Psoas muscle (tissue), 7 donors: ENCODE measurements at regions not wholly inside any gene's neighbourhood (a gene's known extent, or its start where the extent isn't known, plus 50 kb on each side); places are given as distances from the start of the nearest gene placed in this dataset.

Experiments
- ATAC-seq, 4 donors: fragments of 200-7000 bp; cut with Tn5 transposase; one replicate each; pipeline ENCODE4 v1.9.1; 2020; ENCODE audit warnings: moderate library complexity in 3 of 4, mild to moderate bottlenecking in 2 of 4
- DNase-seq, 2 donors: peaks; one replicate each; pipeline ENCODE4 v3.0.0-alpha.2; 2020
- H3K27ac ChIP-seq: fragments of 200-600 bp; one replicate; pipeline ENCODE4 v1.8.0; 2022
- H3K27me3 ChIP-seq, 3 donors: fragments of 200-600 bp in 1 of 3; one replicate each; pipeline versions ENCODE4 v1.6.1 to v1.8.0; 2013 to 2022; ENCODE audit warnings: low read length in 2 of 3, mild to moderate bottlenecking in 2 of 3, moderate library complexity in 1 of 3; ENCODE audit not compliant: insufficient read depth in 3 of 3
- H3K36me3 ChIP-seq, 2 donors: fragments of 200-600 bp in 1 of 2; one replicate each; pipeline versions ENCODE4 v1.6.1 to v1.8.0; 2013 to 2022; ENCODE audit warnings: low read depth in 1 of 2, mild to moderate bottlenecking in 1 of 2, moderate library complexity in 1 of 2; ENCODE audit not compliant: insufficient read depth in 1 of 2
- H3K4me1 ChIP-seq: fragments of 200-600 bp; one replicate; pipeline ENCODE4 v1.8.0; 2022
- H3K4me3 ChIP-seq: fragments of 200-600 bp; one replicate; pipeline ENCODE4 v1.8.0; 2022; ENCODE audit warnings: mild to moderate bottlenecking
- H3K9me3 ChIP-seq: fragments of 200-600 bp; one replicate; pipeline ENCODE4 v1.8.0; 2022
- CTCF ChIP-seq: fragments of 200-600 bp; IDR thresholded peaks from one replicate; pipeline ENCODE4 v1.8.0; 2022; ENCODE audit warnings: antibody characterized with exemption
- WGBS, 3 donors: extraction: QIAGEN DNeasy Blood & Tissue Kit; methylation state at CpG; one replicate each; pipeline versions ENCODE4 v1.1.6 to v1.1.7; 2013; 5-methylcytosine and 5-hydroxymethylcytosine counted together
- intact Hi-C, 2 donors: fragments of 100-400 bp; cut with DNase I; formaldehyde crosslinking; loops; one replicate each; pipeline versions ENCODE4 v1.11.0 to v1.14.2; 2022
- donor health status: healthy with polysubstance abuse.
- donor health status: DM: no; HTN: no; CAD: no; lungs with moderate emphysema.
- donor health status: Bipolar disorder and iron deficiency.
- donor health status: healthy.
- donor health status: DM: yes; HTN: yes; CAD: no.
- donor health status: DM: no; HTN: no; CAD: no.
- donor health status: DM: yes; HTN: yes; CAD: no.

DNA sequence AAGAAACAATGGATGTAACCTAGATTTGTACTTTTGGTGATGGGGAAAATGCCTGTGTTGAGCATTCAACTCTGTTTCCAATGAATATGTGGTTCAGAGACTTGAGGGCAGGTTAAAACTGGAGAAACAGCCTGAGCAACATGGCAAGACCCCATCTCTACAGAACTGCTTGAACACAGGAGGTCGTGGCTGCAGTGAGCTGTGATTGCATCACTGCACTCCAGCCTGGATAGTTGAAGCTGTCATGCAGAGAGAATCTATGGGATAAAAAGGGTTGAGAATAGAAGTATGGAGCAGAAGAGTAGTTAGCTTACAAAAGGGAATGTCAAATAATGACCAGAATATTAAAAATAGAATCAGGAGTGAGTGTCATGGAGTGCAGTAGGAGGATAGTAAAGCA, 134.8 kb upstream of the PDE5A start:
- Histone ChIP-seq H3K4me3 (no peak overlapping the region), H3K27ac (no peak overlapping the region), H3K9me3 (no peaks in the 10 kb centered on the region), H3K4me1 (no peaks in the 10 kb centered on the region), H3K36me3 (no peaks in the 10 kb centered on the region), H3K27me3 (no peaks in the 10 kb centered on the region)
- intact Hi-C loops: no loop called here
- no peak for ATAC-seq
- no peak for DNase-seq
- TF ChIP-seq CTCF: no peak
- WGBS, 3 donors: 55 to 61% (median 58%) methylated on average over 1 of the region's 1 CpG

DNA sequence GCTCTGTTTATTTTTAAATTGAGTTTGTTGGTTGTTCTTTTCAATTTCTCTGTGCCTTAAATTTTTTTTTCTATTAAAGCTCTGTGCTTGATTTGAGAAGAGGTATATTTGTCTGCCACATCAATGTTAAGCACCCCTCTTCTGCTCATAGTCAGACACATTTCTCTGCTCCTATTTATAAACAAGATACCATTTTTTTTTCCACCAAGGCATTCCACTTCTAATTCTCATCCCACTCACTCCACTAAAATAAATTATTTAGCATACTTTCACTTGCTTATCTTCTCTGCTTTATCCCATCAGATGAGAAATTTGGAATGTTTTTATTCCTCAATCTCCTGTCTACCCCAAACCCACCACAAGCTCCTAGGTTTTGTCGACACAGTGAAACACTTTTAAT, 127.0 kb upstream of the PDE5A start:
- Histone ChIP-seq H3K4me3 (no peak overlapping the region), H3K4me1 (peaks cover 5% of the 10 kb centered on the region), H3K27me3 (no peaks in the 10 kb centered on the region), H3K9me3 (no peaks in the 10 kb centered on the region), H3K27ac (no peak overlapping the region), H3K36me3 (no peaks in the 10 kb centered on the region)
- 84 to 94% (median 88%) methylated on average over 1 of the region's 1 CpG for WGBS, 3 donors
- ATAC-seq (no peak), DNase-seq (no peak)
- TF ChIP-seq CTCF: no peak
- intact Hi-C loops: no loop called here

GRCh38 chr4:119752936-119753335, 124.3 kb upstream of the PDE5A start:
- 65 to 94% (median 88%) methylated on average over 2 of the region's 2 CpGs for WGBS, 3 donors
- Histone ChIP-seq H3K27ac (no peak overlapping the region), H3K9me3 (no peaks in the 10 kb centered on the region), H3K36me3 (no peaks in the 10 kb centered on the region), H3K4me1 (peaks cover 14% of the 10 kb centered on the region), H3K4me3 (no peak overlapping the region), H3K27me3 (no peaks in the 10 kb centered on the region)
- DNase-seq (no peak), ATAC-seq (no peak)
- intact Hi-C loops: no loop called here
- TF ChIP-seq CTCF: no peak

DNA sequence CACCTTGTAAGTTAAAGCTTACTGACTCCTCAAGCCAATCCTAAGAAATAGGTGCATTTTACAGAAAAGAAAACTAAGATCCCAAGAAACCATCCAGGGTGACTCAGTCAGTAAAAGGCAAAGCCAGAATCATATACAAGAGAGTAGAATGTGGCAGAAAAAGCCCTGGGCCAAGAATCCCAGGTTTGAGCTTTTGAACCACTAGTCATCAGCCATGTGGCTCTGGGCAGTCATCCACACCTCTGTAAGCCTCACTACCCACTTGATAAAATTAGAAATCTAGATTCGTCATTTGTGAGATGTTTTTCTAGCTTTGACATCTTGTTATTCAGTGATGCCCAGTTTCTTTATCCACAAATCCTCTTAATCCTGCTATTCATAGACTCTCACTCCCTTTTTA, 122.2 kb upstream of the PDE5A start:
- DNase-seq: no peak
- Histone ChIP-seq H3K27ac (peak overlapping the region; percentile 54), H3K4me1 (peaks cover 14% of the 10 kb centered on the region), H3K9me3 (no peaks in the 10 kb centered on the region), H3K36me3 (no peaks in the 10 kb centered on the region), H3K4me3 (no peak overlapping the region), H3K27me3 (no peaks in the 10 kb centered on the region)
- peak in 3 of 4 donors; percentile 50 to 64 (median 63) for ATAC-seq
- intact Hi-C loops: no loop called here
- no peak for TF ChIP-seq CTCF
- 19 to 38% (median 29%) methylated on average over 1 of the region's 1 CpG for WGBS, 3 donors

DNA sequence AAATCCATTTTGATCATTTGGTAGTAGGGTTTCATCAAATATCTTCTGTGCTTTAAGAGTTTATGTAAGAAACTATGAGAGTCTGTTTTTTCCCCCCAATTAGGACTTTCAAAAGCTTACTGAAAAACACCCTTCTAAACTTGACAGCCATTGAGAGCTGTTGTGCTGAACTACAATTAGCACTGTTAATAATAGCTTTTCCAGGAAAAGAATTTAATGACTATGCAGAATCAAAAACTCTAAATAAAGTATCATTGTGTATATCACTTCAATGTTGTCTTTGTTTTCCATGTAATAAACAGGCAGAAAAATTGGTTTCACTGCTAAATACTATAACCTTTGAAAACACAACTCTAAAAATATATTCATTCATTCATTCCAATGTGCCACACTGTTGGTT, 121.4 kb upstream of the PDE5A start:
- intact Hi-C loops: no loop called here

More for the DNA sequence above, 121.4 kb upstream of the PDE5A start:
- Histone ChIP-seq H3K27ac (peak overlapping the region; percentile 54), H3K27me3 (no peaks in the 10 kb centered on the region), H3K36me3 (no peaks in the 10 kb centered on the region), H3K4me3 (no peak overlapping the region), H3K9me3 (no peaks in the 10 kb centered on the region), H3K4me1 (peaks cover 14% of the 10 kb centered on the region)
- DNase-seq (no peak), ATAC-seq (no peak)
- TF ChIP-seq CTCF: no peak
